NT2/D1 (cell line): ENCODE measurements at regions not wholly inside any gene's neighbourhood (a gene's known extent, or its start where the extent isn't known, plus 50 kb on each side); places are given as distances from the start of the nearest gene placed in this dataset.
"Not testable (repeated sequence)": the region's sequence is repeated elsewhere in the genome, so short reads cannot be mapped to it uniquely, and the experiment has no call there.

Experiments used
- DNase-seq: peaks from one replicate; pipeline ENCODE4 v3.0.0-alpha.2; 2011; ENCODE audit warnings: low read depth, low spot score
- H3K27me3 ChIP-seq: 2 replicates; pipeline ENCODE4 v1.6.0; 2011; ENCODE audit warnings: mild to moderate bottlenecking; ENCODE audit not compliant: insufficient read length, insufficient read depth
- H3K36me3 ChIP-seq: 2 replicates; pipeline ENCODE4 v1.6.1; 2011; ENCODE audit warnings: mild to moderate bottlenecking, low read length, mixed read lengths; ENCODE audit not compliant: insufficient read depth, insufficient read length
- H3K4me1 ChIP-seq: 2 replicates; pipeline ENCODE4 v1.5.1; 2011; ENCODE audit not compliant: insufficient read depth, insufficient read length
- H3K4me3 ChIP-seq: 2 replicates; pipeline ENCODE4 v1.5.1; 2011; ENCODE audit warnings: low read depth; ENCODE audit not compliant: insufficient read length
- H3K9ac ChIP-seq: 2 replicates; pipeline ENCODE4 v1.6.0; 2011; ENCODE audit warnings: low read depth; ENCODE audit not compliant: insufficient read length
- H3K9me3 ChIP-seq: 2 replicates; pipeline ENCODE4 v1.5.1; 2011; ENCODE audit warnings: mild to moderate bottlenecking, low read length; ENCODE audit not compliant: insufficient read depth
- SUZ12 ChIP-seq: IDR thresholded peaks from 2 replicates; pipeline ENCODE4 v1.6.1; 2011; ENCODE audit not compliant: insufficient read length, insufficient read depth; ENCODE audit errors: extremely low read depth
- YY1 ChIP-seq: IDR thresholded peaks from 2 replicates; pipeline ENCODE4 v1.6.1; 2011; ENCODE audit not compliant: insufficient read length, insufficient read depth
- ZNF274 ChIP-seq: IDR thresholded peaks from 2 replicates; pipeline ENCODE4 v1.6.1; 2011; ENCODE audit warnings: mild to moderate bottlenecking, low read depth, low read length

GRCh38 chr6:43932259-43933147, 162.5 kb downstream of the VEGFA start:
- no peak overlapping the region for H3K4me3 ChIP-seq
- no peak overlapping the region for H3K9ac ChIP-seq
- no peaks in the 10 kb centered on the region for H3K9me3 ChIP-seq
- no peaks in the 10 kb centered on the region for H3K27me3 ChIP-seq
- peaks cover 7% of the 10 kb centered on the region for H3K4me1 ChIP-seq
- no peak for DNase-seq
- H3K36me3 ChIP-seq = no peaks in the 10 kb centered on the region
- TF ChIP-seq SUZ12 = no peak
- no peak for TF ChIP-seq ZNF274
- no peak for TF ChIP-seq YY1

- Histone ChIP-seq H3K4me3 (no peak overlapping the region), H3K9ac (no peak overlapping the region), H3K27me3 (no peaks in the 10 kb centered on the region), H3K4me1 (peaks cover 7% of the 10 kb centered on the region), H3K36me3 (no peaks in the 10 kb centered on the region), H3K9me3 (no peaks in the 10 kb centered on the region)
- TF ChIP-seq ZNF274 (no peak), YY1 (no peak), SUZ12 (no peak)
- no peak for DNase-seq
Measured at GRCh38 chr6:43931201-43931600, 161.2 kb downstream of the VEGFA start.

- H3K27me3 ChIP-seq = no peaks in the 10 kb centered on the region
- H3K4me3 ChIP-seq = no peak overlapping the region
- peaks cover 7% of the 10 kb centered on the region for H3K4me1 ChIP-seq
- TF ChIP-seq ZNF274 = no peak
- TF ChIP-seq YY1 = no peak
- no peak for TF ChIP-seq SUZ12
- H3K9me3 ChIP-seq = no peaks in the 10 kb centered on the region
- no peak for DNase-seq
- no peaks in the 10 kb centered on the region for H3K36me3 ChIP-seq
- H3K9ac ChIP-seq = no peak overlapping the region
Measured at GRCh38 chr6:43930440-43931154, 160.6 kb downstream of the VEGFA start.

- Histone ChIP-seq H3K4me1 (peaks cover 7% of the 10 kb centered on the region), H3K4me3 (no peak overlapping the region), H3K9ac (no peak overlapping the region), H3K36me3 (no peaks in the 10 kb centered on the region), H3K27me3 (no peaks in the 10 kb centered on the region), H3K9me3 (no peaks in the 10 kb centered on the region)
- TF ChIP-seq YY1 (no peak), ZNF274 (no peak), SUZ12 (no peak)
- no peak for DNase-seq
Measured at GRCh38 chr6:43929511-43929910, 159.5 kb downstream of the VEGFA start.

GRCh38 chr6:43927532-43928210, 157.7 kb downstream of the VEGFA start:
- H3K4me1 ChIP-seq = peaks cover 3% of the 10 kb centered on the region
- no peaks in the 10 kb centered on the region for H3K27me3 ChIP-seq
- no peak overlapping the region for H3K4me3 ChIP-seq
- no peaks in the 10 kb centered on the region for H3K36me3 ChIP-seq
- H3K9ac ChIP-seq = no peak overlapping the region
- TF ChIP-seq ZNF274 (no peak), SUZ12 (no peak), YY1 (no peak)
- DNase-seq = no peak
- H3K9me3 ChIP-seq = no peaks in the 10 kb centered on the region

- H3K4me3 ChIP-seq = no peak overlapping the region
- no peak overlapping the region for H3K9ac ChIP-seq
- no peaks in the 10 kb centered on the region for H3K9me3 ChIP-seq
- peak; percentile 57 for DNase-seq
- no peaks in the 10 kb centered on the region for H3K27me3 ChIP-seq
- TF ChIP-seq YY1 (no peak), SUZ12 (no peak), ZNF274 (no peak)
- H3K36me3 ChIP-seq = no peaks in the 10 kb centered on the region
- no peaks in the 10 kb centered on the region for H3K4me1 ChIP-seq
Measured at GRCh38 chr6:43926634-43927531, 156.9 kb downstream of the VEGFA start.

GRCh38 chr6:43925636-43926139, 155.7 kb downstream of the VEGFA start:
- DNase-seq, H3K4me1 ChIP-seq, H3K27me3 ChIP-seq, H3K4me3 ChIP-seq, H3K9me3 ChIP-seq, H3K36me3 ChIP-seq, H3K9ac ChIP-seq: not testable (repeated sequence)
